Kasumi-1 (cell line): ENCODE measurements at regions not wholly inside any gene's neighbourhood (a gene's known extent, or its start where the extent isn't known, plus 50 kb on each side); places are given as distances from the start of the nearest gene placed in this dataset.
A peak's percentile ranks its signal among the peaks of the same experiment; 100 is the strongest.

ENCODE experiments used
- DNase-seq, 2 experiments: peaks; one replicate each; lab custom pipeline; 2025; lab: John Stamatoyannopoulos, UW

GRCh38 chr4:22336822-22337221 is 179.0 kb downstream of the ADGRA3 start:
- DNase-seq: no peak

GRCh38 chr4:22334155-22334554 is 181.7 kb downstream of the ADGRA3 start:
- DNase-seq: no peak

- DNase-seq: no peak
Measured at GRCh38 chr4:22324422-22324821, 191.4 kb downstream of the ADGRA3 start.

- no peak for DNase-seq
Measured at GRCh38 chr4:22323691-22324090, 192.2 kb downstream of the ADGRA3 start.

GRCh38 chr4:22322996-22323395 is 192.9 kb downstream of the ADGRA3 start:
- peak; percentile 4 to 11 for DNase-seq

- DNase-seq: peak; percentile 66 to 78
Measured at GRCh38 chr4:22315628-22316027, 200.2 kb downstream of the ADGRA3 start.

GRCh38 chr4:22313976-22314375 is 201.9 kb downstream of the ADGRA3 start:
- no peak for DNase-seq

- DNase-seq: no peak
Measured at GRCh38 chr4:22312113-22312512, 203.8 kb downstream of the ADGRA3 start.

- DNase-seq: no peak
Measured at GRCh38 chr4:22301253-22301652, 214.6 kb downstream of the ADGRA3 start.

GRCh38 chr4:22299678-22300077 is 216.2 kb downstream of the ADGRA3 start:
- DNase-seq: no peak

GRCh38 chr4:22287631-22288030 is 228.2 kb downstream of the ADGRA3 start:
- no peak for DNase-seq

- DNase-seq: no peak
Measured at GRCh38 chr4:22268350-22269025, 247.4 kb downstream of the ADGRA3 start.

- no peak for DNase-seq
Measured at GRCh38 chr4:22264261-22264660, 251.6 kb downstream of the ADGRA3 start.

- no peak for DNase-seq
Measured at GRCh38 chr4:22253431-22253830, 262.4 kb downstream of the ADGRA3 start.

GRCh38 chr4:22246847-22247246 is 269.0 kb downstream of the ADGRA3 start:
- DNase-seq: no peak

- no peak for DNase-seq
Measured at GRCh38 chr4:22245294-22245693, 270.6 kb downstream of the ADGRA3 start.

- DNase-seq: no peak
Measured at GRCh38 chr4:22241415-22241814, 274.5 kb downstream of the ADGRA3 start.

GRCh38 chr4:22240814-22241213 is 275.1 kb downstream of the ADGRA3 start:
- DNase-seq: no peak

GRCh38 chr4:22238742-22239141 is 277.1 kb downstream of the ADGRA3 start:
- no peak for DNase-seq

GRCh38 chr4:22237846-22238494 is 277.9 kb downstream of the ADGRA3 start:
- no peak for DNase-seq

GRCh38 chr4:22237155-22237751 is 278.6 kb downstream of the ADGRA3 start:
- DNase-seq: peak; percentile 7 to 13

GRCh38 chr4:22235698-22236097 is 280.2 kb downstream of the ADGRA3 start:
- DNase-seq: no peak

- DNase-seq: no peak
Measured at GRCh38 chr4:22233230-22233629, 282.6 kb downstream of the ADGRA3 start.
